ENCODE measurements at regions not wholly inside any gene's neighbourhood (a gene's known extent, or its start where the extent isn't known, plus 50 kb on each side); places are given as distances from the start of the nearest gene placed in this dataset.

- ATAC-seq (ENCODE audit: low read depth) (no peak), DNase-seq (no peak)
- Mint-ChIP-seq H3K9me3 (peaks cover 2% of the 10 kb centered on the region), H3K4me1 (no peaks in the 10 kb centered on the region), H3K27ac (no peak overlapping the region), H3K4me3 (no peak overlapping the region), H3K36me3 (ENCODE audit: low read depth) (no peaks in the 10 kb centered on the region), H3K27me3 (no peaks in the 10 kb centered on the region)
- POLR2A ChIA-PET: no interaction called here
- no peak for TF ChIP-seq CTCF (IDR thresholded peaks at IDR 0.05)
- CTCF ChIA-PET: no interaction called here
- intact Hi-C loops (cut with micrococcal nuclease): no loop called here
Measured at GRCh38 chr19:28318469-28319179, 894.3 kb downstream of the UQCRFS1 start.

- intact Hi-C loops (cut with micrococcal nuclease): no loop called here
- TF ChIP-seq CTCF (IDR thresholded peaks at IDR 0.05): no peak
- ChIA-PET CTCF (no interaction called here), POLR2A (no interaction called here)
- Mint-ChIP-seq H3K27me3 (no peaks in the 10 kb centered on the region), H3K4me1 (no peaks in the 10 kb centered on the region), H3K4me3 (no peak overlapping the region), H3K27ac (no peak overlapping the region), H3K9me3 (peaks cover 2% of the 10 kb centered on the region), H3K36me3 (ENCODE audit: low read depth) (no peaks in the 10 kb centered on the region)
- ATAC-seq (ENCODE audit: low read depth) (no peak), DNase-seq (no peak)
Measured at GRCh38 chr19:28316464-28316863, 896.5 kb downstream of the UQCRFS1 start.

- no peak for DNase-seq
- Mint-ChIP-seq H3K9me3 (peaks cover 2% of the 10 kb centered on the region), H3K27me3 (no peaks in the 10 kb centered on the region), H3K27ac (no peak overlapping the region), H3K4me3 (no peak overlapping the region), H3K36me3 (ENCODE audit: low read depth) (no peaks in the 10 kb centered on the region), H3K4me1 (no peaks in the 10 kb centered on the region)
- ChIA-PET POLR2A (no interaction called here), CTCF (no interaction called here)
- ATAC-seq (ENCODE audit: low read depth): no peak
- TF ChIP-seq CTCF (IDR thresholded peaks at IDR 0.05): no peak
- intact Hi-C loops (cut with micrococcal nuclease): no loop called here
Measured at GRCh38 chr19:28314756-28315155, 898.2 kb downstream of the UQCRFS1 start.

DNA sequence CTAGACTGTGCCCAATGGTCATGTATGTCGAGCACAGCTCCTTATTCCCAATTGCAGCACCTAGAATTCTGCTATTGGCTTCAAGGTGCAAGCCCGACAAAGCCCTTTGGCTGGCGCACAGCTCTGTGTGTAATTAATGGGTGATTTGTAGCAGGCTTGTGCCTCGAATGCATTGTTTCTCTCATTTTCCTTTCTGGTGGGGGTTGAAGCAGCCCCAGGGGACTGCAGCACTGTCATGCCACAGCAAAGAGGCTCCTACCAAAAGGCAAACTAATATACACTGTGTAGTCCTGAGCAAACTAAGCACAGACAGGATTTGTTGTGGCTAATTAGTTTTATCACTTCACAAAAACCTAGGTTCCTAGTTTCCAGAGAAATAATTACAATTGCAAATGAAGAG, 898.7 kb downstream of the UQCRFS1 start:
- ATAC-seq (ENCODE audit: low read depth) (no peak), DNase-seq (no peak)
- Mint-ChIP-seq H3K36me3 (ENCODE audit: low read depth) (no peaks in the 10 kb centered on the region), H3K4me1 (no peaks in the 10 kb centered on the region), H3K27ac (no peak overlapping the region), H3K9me3 (peaks cover 2% of the 10 kb centered on the region), H3K27me3 (no peaks in the 10 kb centered on the region), H3K4me3 (no peak overlapping the region)
- intact Hi-C loops (cut with micrococcal nuclease): no loop called here
- ChIA-PET CTCF (no interaction called here), POLR2A (no interaction called here)
- no peak for TF ChIP-seq CTCF (IDR thresholded peaks at IDR 0.05)

DNA sequence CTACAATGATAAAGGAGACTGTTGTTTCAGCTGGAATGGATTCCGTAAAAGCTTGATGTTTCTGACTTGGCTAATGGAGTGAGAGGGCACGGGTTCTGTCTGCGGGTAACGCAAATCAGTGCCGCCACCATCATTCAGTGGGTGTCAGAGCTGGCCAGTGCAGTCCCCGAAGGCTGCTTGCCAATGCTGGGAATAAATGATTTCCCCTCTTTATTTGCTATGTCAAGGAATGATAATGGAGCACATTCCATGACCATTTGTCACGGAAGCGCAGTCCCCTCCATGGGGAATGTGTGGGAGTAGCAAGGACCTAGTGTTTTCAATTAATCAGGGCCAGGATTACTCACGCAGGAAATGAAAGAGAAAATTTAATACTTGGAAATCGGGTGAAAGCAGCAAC, 899.3 kb downstream of the UQCRFS1 start:
- ChIA-PET CTCF (no interaction called here), POLR2A (no interaction called here)
- Mint-ChIP-seq H3K4me3 (no peak overlapping the region), H3K27me3 (no peaks in the 10 kb centered on the region), H3K4me1 (no peaks in the 10 kb centered on the region), H3K36me3 (ENCODE audit: low read depth) (no peaks in the 10 kb centered on the region), H3K27ac (no peak overlapping the region), H3K9me3 (no peaks in the 10 kb centered on the region)
- ATAC-seq (ENCODE audit: low read depth) (no peak), DNase-seq (no peak)
- no peak for TF ChIP-seq CTCF (IDR thresholded peaks at IDR 0.05)
- intact Hi-C loops (cut with micrococcal nuclease): no loop called here
